NT2/D1 (cell line): ENCODE measurements at regions not wholly inside any gene's neighbourhood (a gene's known extent, or its start where the extent isn't known, plus 50 kb on each side); places are given as distances from the start of the nearest gene placed in this dataset.

ENCODE experiments used
- SUZ12 ChIP-seq: IDR thresholded peaks from 2 replicates; pipeline ENCODE4 v1.6.1; 2011; ENCODE audit not compliant: insufficient read length, insufficient read depth; ENCODE audit errors: extremely low read depth
- YY1 ChIP-seq: IDR thresholded peaks from 2 replicates; pipeline ENCODE4 v1.6.1; 2011; ENCODE audit not compliant: insufficient read length, insufficient read depth
- ZNF274 ChIP-seq: IDR thresholded peaks from 2 replicates; pipeline ENCODE4 v1.6.1; 2011; ENCODE audit warnings: mild to moderate bottlenecking, low read depth, low read length

GRCh38 chr7:10412422-10413019 is 561.2 kb upstream of the PHF14 start:
- no peak for TF ChIP-seq YY1
- no peak for TF ChIP-seq SUZ12
- no peak for TF ChIP-seq ZNF274
